HG02759 (cell line): ENCODE measurements at regions not wholly inside any gene's neighbourhood (a gene's known extent, or its start where the extent isn't known, plus 50 kb on each side); places are given as distances from the start of the nearest gene placed in this dataset.
"Not testable (repeated sequence)": the region's sequence is repeated elsewhere in the genome, so short reads cannot be mapped to it uniquely, and the experiment has no call there.

Experiments used
- ATAC-seq: cut with Tn5 transposase; IDR thresholded peaks from one replicate; pipeline ENCODE4 v1.9.1; 2021; ENCODE audit warnings: mild to moderate bottlenecking, moderate library complexity; ENCODE audit not compliant: unreplicated experiment

GRCh38 chr5:90073026-90073570 is 336.5 kb downstream of the CETN3 start:
- not testable (repeated sequence) for ATAC-seq

GRCh38 chr5:90071656-90072055 is 337.9 kb downstream of the CETN3 start:
- ATAC-seq: no peak

- no peak for ATAC-seq
Measured at GRCh38 chr5:90071066-90071465, 338.5 kb downstream of the CETN3 start.

GRCh38 chr5:90066920-90067319 is 342.6 kb downstream of the CETN3 start:
- no peak for ATAC-seq

GRCh38 chr5:90056911-90057705 is 352.4 kb downstream of the CETN3 start:
- no peak for ATAC-seq

- no peak for ATAC-seq
Measured at GRCh38 chr5:90055831-90056328, 353.7 kb downstream of the CETN3 start.

GRCh38 chr5:90054612-90055011 is 354.9 kb downstream of the CETN3 start:
- ATAC-seq: no peak

GRCh38 chr5:90051756-90052155 is 357.8 kb downstream of the CETN3 start:
- ATAC-seq: no peak

GRCh38 chr5:90050103-90050502 is 359.5 kb downstream of the CETN3 start:
- ATAC-seq: no peak

GRCh38 chr5:90047113-90047512 is 362.4 kb downstream of the CETN3 start:
- no peak for ATAC-seq

GRCh38 chr5:90040082-90040481 is 369.5 kb downstream of the CETN3 start:
- not testable (repeated sequence) for ATAC-seq

GRCh38 chr5:90037646-90038045 is 371.9 kb downstream of the CETN3 start:
- no peak for ATAC-seq

- ATAC-seq: peak; percentile 59
Measured at GRCh38 chr5:90022711-90023053, 386.9 kb downstream of the CETN3 start.

GRCh38 chr5:90022002-90022710 is 387.4 kb downstream of the CETN3 start:
- ATAC-seq: no peak

GRCh38 chr5:90020575-90021538 is 388.7 kb downstream of the CETN3 start:
- peak; percentile 97 for ATAC-seq

GRCh38 chr5:90017239-90017638 is 392.3 kb downstream of the CETN3 start:
- ATAC-seq: no peak

- peak; percentile 91 for ATAC-seq
Measured at GRCh38 chr5:90015584-90016018, 394.0 kb downstream of the CETN3 start.

- peak; percentile 80 for ATAC-seq
Measured at GRCh38 chr5:90014420-90014819, 395.1 kb downstream of the CETN3 start.

- ATAC-seq: peak; percentile 67
Measured at GRCh38 chr5:90000351-90000750, 409.2 kb downstream of the CETN3 start.

- ATAC-seq: no peak
Measured at GRCh38 chr5:89998519-89999305, 410.8 kb downstream of the CETN3 start.
